Calu3 (cell line): ENCODE measurements at regions not wholly inside any gene's neighbourhood (a gene's known extent, or its start where the extent isn't known, plus 50 kb on each side); places are given as distances from the start of the nearest gene placed in this dataset.

Experiments used
- BruUV-seq: library from RNA; stranded (reverse); fragments of 400-500 nt; replicated peaks from 2 replicates; lab custom pipeline; 2021; lab: Mats Ljungman, UMichigan
- CTCF ChIA-PET: fragments of 300-600 bp; sonication (Branson Sonifier 250); formaldehyde crosslinking; loops from one replicate; lab custom pipeline; 2022; ENCODE audit warnings: antibody characterized with exemption; lab: Charles Lee
- DNase-seq: peaks from one replicate; pipeline ENCODE4 v3.0.0; 2022
- H3K27ac Mint-ChIP-seq: one replicate; pipeline ENCODE4 v1.8.0; 2022; ENCODE audit warnings: mixed read lengths; ENCODE audit not compliant: unreplicated experiment
- H3K27me3 Mint-ChIP-seq: one replicate; pipeline ENCODE4 v1.8.0; 2022; ENCODE audit warnings: mixed read lengths; ENCODE audit not compliant: unreplicated experiment
- H3K36me3 Mint-ChIP-seq: one replicate; pipeline ENCODE4 v1.8.0; 2022; ENCODE audit warnings: mild to moderate bottlenecking, moderate library complexity, mixed read lengths; ENCODE audit not compliant: insufficient read depth, unreplicated experiment
- H3K4me1 Mint-ChIP-seq: one replicate; pipeline ENCODE4 v1.8.0; 2022; ENCODE audit warnings: mild to moderate bottlenecking, low read depth, mixed read lengths; ENCODE audit not compliant: unreplicated experiment
- H3K4me3 Mint-ChIP-seq: one replicate; pipeline ENCODE4 v1.8.0; 2022; ENCODE audit warnings: mild to moderate bottlenecking, low read depth, moderate library complexity, mixed read lengths; ENCODE audit not compliant: unreplicated experiment
- H3K9me3 Mint-ChIP-seq: one replicate; pipeline ENCODE4 v1.8.0; 2022; ENCODE audit warnings: low read depth, mixed read lengths; ENCODE audit not compliant: unreplicated experiment
- intact Hi-C: fragments of 100-400 bp; cut with micrococcal nuclease; formaldehyde crosslinking; loops from one replicate; pipeline ENCODE4 v1.10.0; 2022; ENCODE audit not compliant: unreplicated experiment
- TF ChIP-seq, protein P1 (sequence below): fragments of 200-600 bp; IDR thresholded peaks from one replicate; pipeline ENCODE4 v1.8.0; 2022; ENCODE audit warnings: antibody characterized with exemption; ENCODE audit not compliant: unreplicated experiment

DNA sequence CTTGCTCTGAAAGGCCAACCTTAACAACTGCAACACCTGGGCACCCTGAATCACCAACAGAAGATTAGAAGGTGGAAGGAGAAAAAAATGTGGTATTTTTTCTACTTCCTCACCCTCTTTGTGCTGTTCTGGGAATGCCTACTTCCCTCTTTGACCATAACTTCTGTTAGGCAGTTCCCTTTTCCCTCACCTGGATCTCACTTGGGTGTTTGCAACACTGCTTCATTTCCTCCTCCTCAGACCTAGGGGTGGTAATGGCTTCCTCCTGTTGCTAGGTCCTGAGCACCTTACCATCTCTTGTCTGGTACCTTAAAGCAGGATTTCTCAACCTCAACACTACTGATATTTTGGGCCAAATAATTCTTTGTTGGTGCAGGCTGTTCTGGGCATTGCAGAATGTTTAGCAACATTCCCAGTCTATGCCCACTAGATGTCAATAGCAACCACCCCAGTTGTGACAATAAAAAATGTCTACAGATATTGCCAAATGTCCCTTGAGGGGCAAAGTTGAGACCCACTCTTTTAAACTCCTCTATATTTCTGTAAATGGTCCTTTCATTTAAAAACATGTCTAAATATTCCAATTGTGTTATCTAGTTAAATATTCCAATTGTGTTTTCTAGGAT is 300.0 kb upstream of the VLDLR start:
- H3K9me3 Mint-ChIP-seq = no peaks in the 10 kb centered on the region
- no peaks in the 10 kb centered on the region for H3K4me1 Mint-ChIP-seq

DNA sequence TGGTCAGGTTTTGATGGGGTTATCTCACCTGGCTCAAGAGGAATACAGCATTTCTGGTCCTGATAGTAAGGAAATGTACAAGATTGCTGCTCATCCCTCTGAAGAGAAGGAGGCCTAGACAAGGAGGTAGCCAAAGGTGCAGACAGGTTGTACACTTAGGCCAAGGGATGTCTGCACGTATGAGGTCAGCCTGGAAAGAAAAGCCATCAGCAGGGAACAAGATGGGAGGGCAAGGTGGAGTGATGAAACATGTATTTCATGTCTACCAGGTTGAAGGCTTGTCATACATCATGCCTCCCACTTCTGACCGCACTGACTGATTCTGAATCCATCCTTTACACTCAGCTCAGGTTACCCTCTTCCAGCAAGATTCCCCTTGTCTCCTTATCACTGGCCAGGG is 296.8 kb upstream of the VLDLR start:
- BruUV-seq = no TSS peak
- intact Hi-C loops = no loop called here
- DNase-seq = no peak
- Mint-ChIP-seq H3K4me3 (no peak overlapping the region), H3K27ac (no peak overlapping the region), H3K36me3 (no peaks in the 10 kb centered on the region), H3K27me3 (no peaks in the 10 kb centered on the region), H3K9me3 (no peaks in the 10 kb centered on the region), H3K4me1 (no peaks in the 10 kb centered on the region)
- CTCF ChIA-PET = no interaction called here
- TF ChIP-seq, protein P1, sequence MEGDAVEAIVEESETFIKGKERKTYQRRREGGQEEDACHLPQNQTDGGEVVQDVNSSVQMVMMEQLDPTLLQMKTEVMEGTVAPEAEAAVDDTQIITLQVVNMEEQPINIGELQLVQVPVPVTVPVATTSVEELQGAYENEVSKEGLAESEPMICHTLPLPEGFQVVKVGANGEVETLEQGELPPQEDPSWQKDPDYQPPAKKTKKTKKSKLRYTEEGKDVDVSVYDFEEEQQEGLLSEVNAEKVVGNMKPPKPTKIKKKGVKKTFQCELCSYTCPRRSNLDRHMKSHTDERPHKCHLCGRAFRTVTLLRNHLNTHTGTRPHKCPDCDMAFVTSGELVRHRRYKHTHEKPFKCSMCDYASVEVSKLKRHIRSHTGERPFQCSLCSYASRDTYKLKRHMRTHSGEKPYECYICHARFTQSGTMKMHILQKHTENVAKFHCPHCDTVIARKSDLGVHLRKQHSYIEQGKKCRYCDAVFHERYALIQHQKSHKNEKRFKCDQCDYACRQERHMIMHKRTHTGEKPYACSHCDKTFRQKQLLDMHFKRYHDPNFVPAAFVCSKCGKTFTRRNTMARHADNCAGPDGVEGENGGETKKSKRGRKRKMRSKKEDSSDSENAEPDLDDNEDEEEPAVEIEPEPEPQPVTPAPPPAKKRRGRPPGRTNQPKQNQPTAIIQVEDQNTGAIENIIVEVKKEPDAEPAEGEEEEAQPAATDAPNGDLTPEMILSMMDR = no peak

More for the DNA sequence above, 300.0 kb upstream of the VLDLR start:
- TF ChIP-seq, protein P1 = no peak
- CTCF ChIA-PET = no interaction called here
- Mint-ChIP-seq H3K27me3 (no peaks in the 10 kb centered on the region), H3K36me3 (no peaks in the 10 kb centered on the region), H3K27ac (no peak overlapping the region), H3K4me3 (no peak overlapping the region)
- intact Hi-C loops = no loop called here
- no peak for DNase-seq
- BruUV-seq = no TSS peak

DNA sequence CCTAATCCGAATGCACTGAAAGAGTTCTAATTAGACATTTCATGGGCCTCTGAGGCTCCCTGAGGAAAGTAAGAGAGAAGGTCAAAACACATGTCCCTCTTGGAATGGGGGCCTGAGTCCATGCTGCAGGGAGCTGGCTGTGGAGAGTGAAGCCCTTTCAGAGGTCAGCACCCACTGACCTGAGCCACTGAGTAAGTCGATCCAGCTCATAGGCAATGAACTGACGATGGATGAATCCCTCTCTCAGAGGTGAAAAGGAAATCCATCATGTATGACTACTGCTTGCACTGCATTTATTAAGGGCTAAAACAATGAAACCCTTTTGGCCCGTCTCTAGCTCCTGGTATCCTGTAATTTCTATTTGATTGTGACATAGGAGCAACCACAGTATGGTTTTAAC is 288.9 kb upstream of the VLDLR start:
- no peaks in the 10 kb centered on the region for H3K27me3 Mint-ChIP-seq
- intact Hi-C loops = no loop called here
- no peak overlapping the region for H3K4me3 Mint-ChIP-seq
- no peaks in the 10 kb centered on the region for H3K36me3 Mint-ChIP-seq
- TF ChIP-seq, protein P1 = no peak
- H3K4me1 Mint-ChIP-seq = no peaks in the 10 kb centered on the region
- no peak for DNase-seq
- CTCF ChIA-PET = no interaction called here
- no peaks in the 10 kb centered on the region for H3K9me3 Mint-ChIP-seq
- no peak overlapping the region for H3K27ac Mint-ChIP-seq
- BruUV-seq = no TSS peak

DNA sequence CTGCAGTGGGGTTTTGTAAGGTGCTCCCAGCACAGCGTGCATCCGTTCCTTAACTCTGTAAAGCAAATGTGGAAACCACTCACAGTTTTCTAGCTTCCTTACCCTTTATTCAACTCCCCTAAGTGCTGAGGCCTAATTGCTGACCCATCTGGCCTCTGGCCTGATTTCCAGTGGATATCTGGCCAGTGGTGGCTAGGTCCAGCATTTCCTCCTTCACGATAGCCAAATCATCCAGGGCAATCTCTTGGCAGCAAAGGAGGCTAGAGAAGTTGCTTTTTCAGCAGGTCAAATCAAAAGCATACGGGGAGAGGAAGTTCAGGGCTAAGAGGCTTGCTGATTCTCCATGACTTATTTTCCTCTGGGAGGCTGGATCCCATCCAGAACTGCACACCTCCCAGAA is 286.3 kb upstream of the VLDLR start:
- Mint-ChIP-seq H3K27ac (no peak overlapping the region), H3K27me3 (no peaks in the 10 kb centered on the region), H3K4me1 (no peaks in the 10 kb centered on the region), H3K9me3 (no peaks in the 10 kb centered on the region), H3K36me3 (no peaks in the 10 kb centered on the region), H3K4me3 (no peak overlapping the region)
- TF ChIP-seq, protein P1 = no peak
- DNase-seq = no peak
- no TSS peak for BruUV-seq
- CTCF ChIA-PET = no interaction called here
- intact Hi-C loops = no loop called here
